ENCODE measurements at regions not wholly inside any gene's neighbourhood (a gene's known extent, or its start where the extent isn't known, plus 50 kb on each side); places are given as distances from the start of the nearest gene placed in this dataset.

GRCh38 chr10:47164800-47165128 is 135.2 kb upstream of the GDF10 start:
- TF ChIP-seq, protein P1, sequence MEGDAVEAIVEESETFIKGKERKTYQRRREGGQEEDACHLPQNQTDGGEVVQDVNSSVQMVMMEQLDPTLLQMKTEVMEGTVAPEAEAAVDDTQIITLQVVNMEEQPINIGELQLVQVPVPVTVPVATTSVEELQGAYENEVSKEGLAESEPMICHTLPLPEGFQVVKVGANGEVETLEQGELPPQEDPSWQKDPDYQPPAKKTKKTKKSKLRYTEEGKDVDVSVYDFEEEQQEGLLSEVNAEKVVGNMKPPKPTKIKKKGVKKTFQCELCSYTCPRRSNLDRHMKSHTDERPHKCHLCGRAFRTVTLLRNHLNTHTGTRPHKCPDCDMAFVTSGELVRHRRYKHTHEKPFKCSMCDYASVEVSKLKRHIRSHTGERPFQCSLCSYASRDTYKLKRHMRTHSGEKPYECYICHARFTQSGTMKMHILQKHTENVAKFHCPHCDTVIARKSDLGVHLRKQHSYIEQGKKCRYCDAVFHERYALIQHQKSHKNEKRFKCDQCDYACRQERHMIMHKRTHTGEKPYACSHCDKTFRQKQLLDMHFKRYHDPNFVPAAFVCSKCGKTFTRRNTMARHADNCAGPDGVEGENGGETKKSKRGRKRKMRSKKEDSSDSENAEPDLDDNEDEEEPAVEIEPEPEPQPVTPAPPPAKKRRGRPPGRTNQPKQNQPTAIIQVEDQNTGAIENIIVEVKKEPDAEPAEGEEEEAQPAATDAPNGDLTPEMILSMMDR (IDR thresholded peaks at IDR 0.05), result no peak
- no peak for TF ChIP-seq POLR2AphosphoS5 (IDR thresholded peaks at IDR 0.05)
- no peak for TF ChIP-seq EP300 (IDR thresholded peaks at IDR 0.05; ENCODE audit: low read depth)
